HG02973 (cell line): ENCODE measurements at regions not wholly inside any gene's neighbourhood (a gene's known extent, or its start where the extent isn't known, plus 50 kb on each side); places are given as distances from the start of the nearest gene placed in this dataset.

Experiments used
- ATAC-seq: cut with Tn5 transposase; IDR thresholded peaks from one replicate; pipeline ENCODE4 v1.9.1; 2021; ENCODE audit warnings: moderate library complexity; ENCODE audit not compliant: unreplicated experiment

GRCh38 chr7:45235905-45236304 lies 78.3 kb downstream of the RAMP3 start:
- ATAC-seq: no peak

GRCh38 chr7:45236666-45237065 lies 79.1 kb downstream of the RAMP3 start:
- ATAC-seq: no peak

- no peak for ATAC-seq
These were observed 80.3 kb downstream of the RAMP3 start for GRCh38 chr7:45237788-45238461.

- ATAC-seq: no peak
These were observed 81.2 kb downstream of the RAMP3 start for GRCh38 chr7:45238806-45239205.

- ATAC-seq: no peak
These were observed 81.9 kb downstream of the RAMP3 start for GRCh38 chr7:45239486-45239885.

GRCh38 chr7:45240273-45240771 lies 82.7 kb downstream of the RAMP3 start:
- ATAC-seq: no peak

- no peak for ATAC-seq
These were observed 83.3 kb downstream of the RAMP3 start for GRCh38 chr7:45240926-45241325.

- ATAC-seq: no peak
These were observed 83.9 kb downstream of the RAMP3 start for GRCh38 chr7:45241339-45242109.

GRCh38 chr7:45242261-45242660 lies 84.7 kb downstream of the RAMP3 start:
- no peak for ATAC-seq

GRCh38 chr7:45242698-45243097 lies 85.1 kb downstream of the RAMP3 start:
- ATAC-seq: no peak

- no peak for ATAC-seq
These were observed 87.4 kb downstream of the RAMP3 start for GRCh38 chr7:45244981-45245380.

- no peak for ATAC-seq
These were observed 88.7 kb downstream of the RAMP3 start for GRCh38 chr7:45246339-45246738.

- ATAC-seq: no peak
These were observed 94.7 kb downstream of the RAMP3 start for GRCh38 chr7:45252248-45252647.

- no peak for ATAC-seq
These were observed 95.3 kb downstream of the RAMP3 start for GRCh38 chr7:45252857-45253256.

- no peak for ATAC-seq
These were observed 95.8 kb downstream of the RAMP3 start for GRCh38 chr7:45253368-45253767.

GRCh38 chr7:45255187-45255586 lies 97.6 kb downstream of the RAMP3 start:
- no peak for ATAC-seq

GRCh38 chr7:45256309-45256708 lies 98.7 kb downstream of the RAMP3 start:
- ATAC-seq: no peak

- no peak for ATAC-seq
These were observed 99.2 kb downstream of the RAMP3 start for GRCh38 chr7:45256775-45257174.

- no peak for ATAC-seq
These were observed 99.7 kb downstream of the RAMP3 start for GRCh38 chr7:45257284-45257683.

GRCh38 chr7:45258533-45259226 lies 101.1 kb downstream of the RAMP3 start:
- no peak for ATAC-seq

- no peak for ATAC-seq
These were observed 101.6 kb downstream of the RAMP3 start for GRCh38 chr7:45259227-45259596.
